ENCODE measurements at regions not wholly inside any gene's neighbourhood (a gene's known extent, or its start where the extent isn't known, plus 50 kb on each side); places are given as distances from the start of the nearest gene placed in this dataset.

DNA sequence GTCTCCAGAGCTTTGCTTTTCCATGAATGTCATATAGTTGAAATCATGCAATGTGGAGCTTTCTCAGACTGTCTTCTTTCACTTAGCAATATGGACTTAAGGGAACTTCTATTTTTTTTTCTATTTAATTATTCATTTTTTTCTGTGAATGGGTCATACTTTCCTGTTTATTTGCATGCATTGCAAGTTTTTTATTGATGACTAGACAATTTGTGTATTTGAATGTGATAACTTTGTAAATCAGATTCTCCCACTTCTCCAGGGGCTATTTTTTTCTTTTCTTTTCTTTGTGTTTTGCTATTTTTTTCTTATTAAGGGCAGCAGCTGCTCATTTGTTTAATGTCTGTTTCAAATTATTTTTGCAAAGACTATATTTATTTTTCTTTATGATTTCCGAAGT lies 1019.8 kb upstream of the ATXN7L3B start:
- TF ChIP-seq, protein P1, sequence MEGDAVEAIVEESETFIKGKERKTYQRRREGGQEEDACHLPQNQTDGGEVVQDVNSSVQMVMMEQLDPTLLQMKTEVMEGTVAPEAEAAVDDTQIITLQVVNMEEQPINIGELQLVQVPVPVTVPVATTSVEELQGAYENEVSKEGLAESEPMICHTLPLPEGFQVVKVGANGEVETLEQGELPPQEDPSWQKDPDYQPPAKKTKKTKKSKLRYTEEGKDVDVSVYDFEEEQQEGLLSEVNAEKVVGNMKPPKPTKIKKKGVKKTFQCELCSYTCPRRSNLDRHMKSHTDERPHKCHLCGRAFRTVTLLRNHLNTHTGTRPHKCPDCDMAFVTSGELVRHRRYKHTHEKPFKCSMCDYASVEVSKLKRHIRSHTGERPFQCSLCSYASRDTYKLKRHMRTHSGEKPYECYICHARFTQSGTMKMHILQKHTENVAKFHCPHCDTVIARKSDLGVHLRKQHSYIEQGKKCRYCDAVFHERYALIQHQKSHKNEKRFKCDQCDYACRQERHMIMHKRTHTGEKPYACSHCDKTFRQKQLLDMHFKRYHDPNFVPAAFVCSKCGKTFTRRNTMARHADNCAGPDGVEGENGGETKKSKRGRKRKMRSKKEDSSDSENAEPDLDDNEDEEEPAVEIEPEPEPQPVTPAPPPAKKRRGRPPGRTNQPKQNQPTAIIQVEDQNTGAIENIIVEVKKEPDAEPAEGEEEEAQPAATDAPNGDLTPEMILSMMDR (conservative IDR thresholded peaks at IDR 0.05; ENCODE audit: low read length) = no peak
- no peak for TF ChIP-seq EZH2phosphoT487 (IDR thresholded peaks at IDR 0.05; ENCODE audit: borderline replicate concordance)

Data from Loucy (cell line).